HG02759 (cell line): ENCODE measurements at regions not wholly inside any gene's neighbourhood (a gene's known extent, or its start where the extent isn't known, plus 50 kb on each side); places are given as distances from the start of the nearest gene placed in this dataset.

Experiments
- ATAC-seq: cut with Tn5 transposase; IDR thresholded peaks from one replicate; pipeline ENCODE4 v1.9.1; 2021; ENCODE audit warnings: mild to moderate bottlenecking, moderate library complexity; ENCODE audit not compliant: unreplicated experiment

DNA sequence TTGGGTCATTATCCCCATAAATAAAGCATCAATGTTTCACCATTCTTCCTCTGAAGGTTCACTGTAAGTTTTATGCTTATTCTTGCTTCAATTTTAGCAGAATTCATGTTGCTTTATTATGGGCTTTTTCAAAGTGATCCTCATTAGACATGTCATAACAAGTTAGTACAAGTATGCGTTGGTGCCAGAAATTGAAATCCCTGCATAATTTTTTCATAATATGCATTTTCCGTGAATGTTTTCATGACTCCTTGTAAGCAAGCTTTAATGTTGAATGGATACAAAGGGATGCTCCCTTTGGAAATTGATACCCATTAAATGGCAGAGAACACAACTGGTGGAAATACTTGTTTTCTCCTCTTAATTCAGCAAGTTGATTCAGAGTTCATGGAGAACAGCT, 179.7 kb downstream of the ST6GAL2 start:
- ATAC-seq, result no peak

GRCh38 chr2:106708209-106708608, 177.8 kb downstream of the ST6GAL2 start:
- ATAC-seq, result no peak

DNA sequence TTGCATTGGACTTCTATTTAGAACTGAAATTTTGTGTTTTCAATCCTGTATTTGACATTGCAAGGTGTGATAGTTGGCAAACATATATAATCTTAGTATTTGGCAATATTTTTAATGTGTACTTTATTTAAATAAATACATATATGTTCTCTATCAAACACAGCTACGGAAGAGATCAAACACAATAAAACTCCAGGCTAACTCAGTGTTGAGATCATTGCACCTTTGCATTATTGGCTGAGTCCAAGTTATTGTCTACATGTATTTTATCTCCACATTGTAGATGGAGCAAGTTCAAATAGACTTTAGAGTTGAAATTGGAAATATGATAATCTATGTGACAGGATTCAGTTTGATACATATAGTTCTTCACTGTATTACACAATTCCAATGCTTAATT, 176.7 kb downstream of the ST6GAL2 start:
- no peak for ATAC-seq

GRCh38 chr2:106719222-106719621, 166.7 kb downstream of the ST6GAL2 start:
- no peak for ATAC-seq

GRCh38 chr2:106720026-106720425, 165.9 kb downstream of the ST6GAL2 start:
- ATAC-seq, result no peak

DNA sequence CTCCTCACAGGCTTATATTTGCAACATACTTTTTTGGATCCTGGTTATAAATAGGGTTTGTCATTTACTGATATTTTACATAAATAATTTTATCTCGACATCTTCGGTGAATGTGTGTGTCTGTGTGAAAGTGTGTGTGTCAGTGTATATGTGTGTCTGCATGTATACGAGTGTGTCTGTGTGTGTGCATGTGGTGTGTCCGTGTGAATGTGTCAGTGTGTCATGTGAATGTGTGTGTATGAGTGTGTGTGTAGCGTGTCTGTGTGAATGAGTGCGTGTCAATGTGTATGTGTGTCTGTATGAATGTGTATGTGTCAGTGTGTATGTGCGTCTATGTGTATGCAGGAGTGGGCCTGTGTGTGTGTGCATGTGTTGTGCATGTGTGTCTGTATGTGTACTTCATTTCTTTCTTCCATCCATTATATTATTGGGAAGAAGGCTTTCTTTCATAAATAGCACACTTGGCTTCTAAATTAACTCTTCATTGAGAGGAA, 161.6 kb downstream of the ST6GAL2 start:
- no peak for ATAC-seq

DNA sequence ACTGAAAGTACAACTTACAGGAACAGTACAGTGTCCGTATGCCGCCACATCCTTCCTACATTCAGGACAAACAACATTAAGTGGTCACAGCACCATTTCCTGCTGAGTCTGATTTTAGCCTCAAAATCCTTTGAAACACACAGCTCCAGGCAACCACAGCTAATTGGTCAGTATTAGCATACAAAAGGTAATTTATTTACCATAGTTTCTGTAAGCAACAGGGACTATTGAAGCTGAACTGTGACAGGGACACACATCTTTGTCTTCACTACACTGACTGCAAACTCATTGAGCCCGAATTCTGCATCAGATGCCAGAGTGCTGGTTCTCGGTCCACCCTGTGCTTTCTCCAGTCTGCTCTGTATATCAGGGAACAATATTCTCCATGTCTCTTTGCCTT, 151.8 kb downstream of the ST6GAL2 start:
- ATAC-seq, result no peak

DNA sequence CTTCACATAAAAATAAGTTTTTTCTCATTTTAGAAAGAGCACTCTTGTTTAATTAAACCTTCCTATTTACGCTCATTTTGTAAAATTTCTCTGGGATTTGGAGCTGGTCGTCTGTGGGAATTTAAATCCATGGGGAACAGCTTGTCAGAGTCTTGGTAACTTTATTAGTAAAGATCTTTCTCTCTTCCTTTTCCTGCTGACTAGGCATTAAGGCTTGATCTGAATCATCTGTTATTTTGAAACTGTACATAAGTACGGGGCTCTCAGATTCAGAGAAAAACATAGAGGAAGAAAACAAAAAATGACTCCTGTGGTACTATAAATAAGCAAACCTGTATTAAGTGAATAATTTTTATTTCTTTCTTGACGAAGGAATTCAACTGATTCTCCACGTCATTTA, 150.2 kb downstream of the ST6GAL2 start:
- no peak for ATAC-seq

DNA sequence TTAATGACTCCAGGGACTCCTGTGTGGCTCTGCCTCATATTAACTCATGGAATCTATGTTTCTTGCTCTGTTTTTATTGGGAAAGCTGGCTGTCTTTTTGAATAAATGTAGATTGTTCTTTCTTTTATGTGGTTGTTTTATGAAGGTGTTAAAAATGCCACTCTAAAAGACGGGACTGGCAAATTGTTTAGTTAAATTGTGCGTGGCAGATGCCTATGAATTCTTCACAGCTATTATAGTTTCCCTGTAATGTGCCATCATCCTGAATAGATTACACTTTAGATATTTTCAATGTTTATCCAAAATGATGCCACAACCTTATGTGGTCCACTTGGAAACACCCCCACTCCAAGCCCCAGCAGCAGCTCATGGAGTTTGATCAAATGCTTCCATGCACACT, 149.7 kb downstream of the ST6GAL2 start:
- ATAC-seq, result no peak

DNA sequence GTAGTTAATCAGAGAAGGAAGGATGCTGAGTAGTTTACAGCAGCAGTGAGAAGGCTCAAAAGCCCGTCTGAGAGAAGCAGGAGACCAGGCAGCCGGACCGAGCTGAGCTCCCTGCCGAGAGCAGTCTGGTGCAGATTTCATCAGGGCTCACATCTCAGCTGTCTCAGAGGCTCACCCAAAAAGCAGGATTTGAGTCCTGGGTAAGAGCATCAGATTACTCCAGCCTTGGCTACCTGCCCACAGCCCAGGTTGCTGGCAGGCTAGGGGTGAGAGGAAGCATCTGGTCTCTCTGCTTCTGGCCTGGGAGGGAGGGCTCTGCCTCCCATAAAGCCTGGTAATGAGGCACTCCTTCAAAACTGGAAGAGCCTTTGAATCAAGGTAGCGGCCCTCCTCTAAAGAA, 140.5 kb downstream of the ST6GAL2 start:
- ATAC-seq, result no peak

DNA sequence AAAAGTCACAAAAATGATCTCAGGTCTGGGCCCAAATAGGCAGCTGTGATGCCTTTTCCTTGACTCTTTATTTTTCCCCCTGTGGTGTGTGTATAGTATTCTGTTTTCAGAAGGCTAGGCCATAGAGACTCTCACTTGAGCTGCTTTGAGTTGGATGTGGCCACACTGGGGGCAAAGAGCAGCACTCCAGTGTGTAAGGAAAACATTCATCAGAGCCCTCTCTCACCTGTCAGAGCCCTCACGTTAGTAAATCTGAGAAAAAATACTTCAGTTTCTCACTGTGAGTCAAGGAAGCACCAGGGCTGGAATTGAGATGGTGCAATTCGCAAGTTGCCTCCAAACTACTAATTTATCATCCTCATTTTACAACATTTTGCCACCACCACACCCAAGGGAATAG, 136.1 kb downstream of the ST6GAL2 start:
- ATAC-seq, result no peak
